Heart left ventricle (tissue), 16 donors: ENCODE measurements at regions not wholly inside any gene's neighbourhood (a gene's known extent, or its start where the extent isn't known, plus 50 kb on each side); places are given as distances from the start of the nearest gene placed in this dataset.

ENCODE experiments used
- ATAC-seq, 4 donors: fragments of 200-7000 bp; cut with Tn5 transposase; one replicate each; pipeline ENCODE4 v1.9.1; 2020 to 2022; ENCODE audit warnings: moderate library complexity in 4 of 4, mild to moderate bottlenecking in 3 of 4, moderate number of reproducible peaks in 1 of 4
- DNase-seq, 5 donors: peaks; one replicate each; pipeline ENCODE4 v3.0.0-alpha.2; 2020
- H3K27ac ChIP-seq, 12 donors: fragments of 200-600 bp; sonication (generic) in 4 of 12; one replicate each; pipeline versions ENCODE4 v1.5.0 to v1.8.0; 2016 to 2022; ENCODE audit warnings: mild to moderate bottlenecking in 2 of 12
- H3K27me3 ChIP-seq, 9 donors: fragments of 200-600 bp; sonication (generic) in 2 of 9; one replicate each; pipeline versions ENCODE4 v1.5.1 to v1.8.0; 2016 to 2022; ENCODE audit warnings: mild to moderate bottlenecking in 3 of 9
- H3K36me3 ChIP-seq, 9 donors: fragments of 200-600 bp; sonication (generic) in 2 of 9; one replicate each; pipeline versions ENCODE4 v1.5.0 to v1.8.0; 2018 to 2022; ENCODE audit warnings: mild to moderate bottlenecking in 2 of 9
- H3K4me1 ChIP-seq, 12 donors: fragments of 200-600 bp; sonication (generic) in 4 of 12; one replicate each; pipeline versions ENCODE4 v1.5.0 to v1.8.0; 2016 to 2022; ENCODE audit warnings: mild to moderate bottlenecking in 3 of 12
- H3K4me3 ChIP-seq, 12 donors: fragments of 200-600 bp; sonication (generic) in 4 of 12; one replicate each; pipeline versions ENCODE4 v1.5.0 to v1.8.0; 2017 to 2022; ENCODE audit warnings: mild to moderate bottlenecking in 9 of 12, moderate library complexity in 4 of 12
- H3K9me3 ChIP-seq, 12 donors: fragments of 200-600 bp; sonication (generic) in 4 of 12; one replicate each; pipeline versions ENCODE4 v1.5.0 to v1.8.0; 2016 to 2022; ENCODE audit warnings: mild to moderate bottlenecking in 1 of 12
- CTCF ChIP-seq, 12 donors: fragments of 200-600 bp; sonication (generic) in 4 of 12; IDR thresholded peaks; one replicate each; pipeline versions ENCODE4 v1.5.0 to v1.8.0; 2018 to 2022; ENCODE audit warnings: antibody characterized with exemption in 12 of 12, mild to moderate bottlenecking in 5 of 12
- POLR2A ChIP-seq, 2 donors: fragments of 450-650 bp; IDR thresholded peaks; one replicate each; pipeline ENCODE4 v1.6.1; 2017; ENCODE audit warnings: antibody characterized with exemption in 2 of 2, mild to moderate bottlenecking in 2 of 2, moderate library complexity in 2 of 2
- WGBS, 4 donors: extraction: QIAGEN DNeasy Blood & Tissue Kit in 2 of 4; methylation state at CpG; one replicate each; pipeline versions ENCODE4 v1.1.5 to v1.1.7; 2013 to 2018; 5-methylcytosine and 5-hydroxymethylcytosine counted together
- intact Hi-C, 10 donors: fragments of 100-400 bp; cut with DNase I; formaldehyde crosslinking; loops; one replicate each; pipeline versions ENCODE4 v1.11.1 to v1.14.2; 2022
- donor health status: ischemic (EF 13 %, LVEDD 7.1; RV severe dilation, severe dysfunction).
- donor health status: healthy with polysubstance abuse.
- donor health status: DM: no; HTN: yes; CAD: no.
- donor health status: DM: no; HTN: no; CAD: no.
- donor health status: ischemic (EF 25% LVEDD 6.9; RV normal size, moderate dysfunction).
- donor health status: ischemic (EF 25% LVEDD 5.7; RV mildly dilated, moderate dysfunction).
- donor health status: healthy.
- donor health status: DM: yes; HTN: yes; CAD: no.
- donor health status: ischemic (EF 35%, LVEDD 5.7; RV mildly dilated, moderate dysfunction).
- donor health status: nonischemic (EF 11% LVEDD 7.7; RV severe dilation, severe dysfunction).
- donor health status: DM: yes; HTN: yes; CAD: no.
- donor health status: PGD.
- donor health status: ischemic (EF 29% LVEDD 5.4; RV normal size, mild dysfunction).
- donor health status: nonischemic (EF 23%, LVEDD 6.1; RV moderate dilation, normal function).

GRCh38 chr9:88064554-88064953, 73.7 kb downstream of the SPATA31C2 start:
- intact Hi-C loops = no loop called here
- 72 to 78% (median 76%) methylated on average over 4 of the region's 4 CpGs for WGBS, 4 donors

GRCh38 chr9:88060746-88061145, 77.5 kb downstream of the SPATA31C2 start:
- intact Hi-C loops = no loop called here
- 87 to 92% (median 90%) methylated on average over 7 of the region's 7 CpGs for WGBS, 4 donors
- TF ChIP-seq POLR2A (IDR thresholded peaks at IDR 0.05) (no peak), CTCF (IDR thresholded peaks at IDR 0.05) (no peak)
- Histone ChIP-seq H3K36me3 (no peaks in the 10 kb centered on the region), H3K27me3 (peaks cover 0 to 4% (median 0%) of the 10 kb centered on the region in 9 donors), H3K4me3 (no peak overlapping the region), H3K4me1 (no peaks in the 10 kb centered on the region), H3K27ac (no peak overlapping the region), H3K9me3 (no peaks in the 10 kb centered on the region)
- ATAC-seq (no peak), DNase-seq (no peak)

More at GRCh38 chr9:88064554-88064953, 73.7 kb downstream of the SPATA31C2 start:
- Histone ChIP-seq H3K4me3 (no peak overlapping the region), H3K4me1 (no peaks in the 10 kb centered on the region), H3K36me3 (no peaks in the 10 kb centered on the region), H3K9me3 (no peaks in the 10 kb centered on the region), H3K27ac (no peak overlapping the region), H3K27me3 (peaks cover 0 to 4% (median 2%) of the 10 kb centered on the region in 9 donors)
- no peak for TF ChIP-seq POLR2A (IDR thresholded peaks at IDR 0.05)
- TF ChIP-seq CTCF (IDR thresholded peaks at IDR 0.05) = no peak
- ATAC-seq = no peak
- DNase-seq = no peak

DNA sequence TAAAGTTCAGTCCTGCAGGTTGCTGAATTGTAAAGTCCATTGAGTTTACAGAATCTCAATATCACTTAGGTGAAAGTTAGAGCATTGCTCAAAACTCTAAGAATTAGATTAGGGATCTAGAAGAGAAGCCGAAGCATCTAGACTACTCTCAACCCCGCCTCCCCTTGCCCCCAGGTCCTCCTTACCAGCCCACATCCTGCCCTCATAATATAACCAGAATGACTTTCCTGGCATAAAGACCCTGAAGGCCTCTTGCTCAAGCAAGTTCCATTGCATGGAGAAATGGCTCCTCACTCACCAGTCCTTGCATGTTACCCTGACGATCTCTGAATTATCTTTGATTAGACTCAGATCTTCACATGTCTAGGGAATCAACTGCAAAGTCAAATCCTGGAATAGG, 78.8 kb downstream of the SPATA31C2 start:
- Histone ChIP-seq H3K36me3 (no peaks in the 10 kb centered on the region), H3K4me3 (no peak overlapping the region), H3K27me3 (peaks cover 0 to under 1% (median 0%) of the 10 kb centered on the region in 9 donors), H3K27ac (no peak overlapping the region), H3K9me3 (no peaks in the 10 kb centered on the region), H3K4me1 (no peaks in the 10 kb centered on the region)
- no peak for TF ChIP-seq CTCF (IDR thresholded peaks at IDR 0.05)
- TF ChIP-seq POLR2A (IDR thresholded peaks at IDR 0.05) = no peak
- intact Hi-C loops = no loop called here
- no peak for ATAC-seq
- WGBS, 4 donors = 80 to 88% (median 85%) methylated on average over 3 of the region's 3 CpGs
- DNase-seq = no peak

- 77 to 82% (median 80%) methylated on average over 8 of the region's 8 CpGs for WGBS, 4 donors
- TF ChIP-seq POLR2A (IDR thresholded peaks at IDR 0.05) (no peak), CTCF (IDR thresholded peaks at IDR 0.05) (no peak)
- H3K36me3 ChIP-seq = no peaks in the 10 kb centered on the region
- no peaks in the 10 kb centered on the region for H3K4me1 ChIP-seq
- H3K9me3 ChIP-seq = no peaks in the 10 kb centered on the region
- H3K4me3 ChIP-seq = no peak overlapping the region
- DNase-seq (no peak), ATAC-seq (no peak)
- H3K27ac ChIP-seq = no peak overlapping the region
- H3K27me3 ChIP-seq = no peaks in the 10 kb centered on the region
- intact Hi-C loops = no loop called here
Observed at GRCh38 chr9:88056876-88057275, 81.4 kb downstream of the SPATA31C2 start.
